Peyer's patch (tissue), 4 donors: ENCODE measurements at regions not wholly inside any gene's neighbourhood (a gene's known extent, or its start where the extent isn't known, plus 50 kb on each side); places are given as distances from the start of the nearest gene placed in this dataset.

ENCODE experiments used
- POLR2A ChIP-seq, 2 donors: fragments of 450-650 bp; IDR thresholded peaks; one replicate each; pipeline ENCODE4 v1.5.1; 2017; ENCODE audit warnings: antibody characterized with exemption in 2 of 2, mild to moderate bottlenecking in 2 of 2, moderate library complexity in 2 of 2
- TF ChIP-seq, protein P1 (sequence below), 6 experiments: fragments of 450-650 bp in 4 of 6; fragments of 200-600 bp in 2 of 6; sonication (generic) in 1 of 6; IDR thresholded peaks; one replicate each; pipeline ENCODE4 v1.5.1; 2017 to 2019; ENCODE audit warnings: antibody characterized with exemption in 6 of 6, mild to moderate bottlenecking in 3 of 6, moderate library complexity in 1 of 6

DNA sequence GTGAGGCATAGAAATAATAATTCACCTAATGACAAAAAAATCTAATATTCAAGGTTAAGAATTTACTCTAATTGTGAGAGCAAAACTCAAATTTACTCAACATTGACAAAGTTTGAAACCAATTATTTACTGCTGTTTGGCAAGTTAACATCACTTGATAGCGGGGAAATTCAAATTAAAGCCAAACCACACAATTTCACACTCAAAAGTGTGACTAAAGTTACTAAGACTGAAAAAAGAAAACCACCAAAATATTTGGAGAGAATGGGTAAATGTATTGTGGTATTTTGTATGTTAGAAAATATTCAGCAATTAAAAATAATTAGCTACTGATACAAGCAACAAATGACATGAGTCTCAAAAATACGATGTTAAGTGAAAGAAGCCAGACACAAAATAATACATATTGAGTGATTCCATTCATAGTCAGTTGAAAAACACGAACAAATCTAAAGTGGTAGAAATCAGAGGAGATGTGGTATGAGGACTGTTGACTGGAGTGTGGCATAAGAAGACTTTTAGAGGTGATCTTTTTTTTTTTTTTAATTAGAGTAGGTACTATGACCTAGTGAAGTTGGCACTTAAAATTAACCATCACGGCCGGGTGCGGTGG is 541.4 kb upstream of the ATXN8OS start:
- TF ChIP-seq, protein P1, sequence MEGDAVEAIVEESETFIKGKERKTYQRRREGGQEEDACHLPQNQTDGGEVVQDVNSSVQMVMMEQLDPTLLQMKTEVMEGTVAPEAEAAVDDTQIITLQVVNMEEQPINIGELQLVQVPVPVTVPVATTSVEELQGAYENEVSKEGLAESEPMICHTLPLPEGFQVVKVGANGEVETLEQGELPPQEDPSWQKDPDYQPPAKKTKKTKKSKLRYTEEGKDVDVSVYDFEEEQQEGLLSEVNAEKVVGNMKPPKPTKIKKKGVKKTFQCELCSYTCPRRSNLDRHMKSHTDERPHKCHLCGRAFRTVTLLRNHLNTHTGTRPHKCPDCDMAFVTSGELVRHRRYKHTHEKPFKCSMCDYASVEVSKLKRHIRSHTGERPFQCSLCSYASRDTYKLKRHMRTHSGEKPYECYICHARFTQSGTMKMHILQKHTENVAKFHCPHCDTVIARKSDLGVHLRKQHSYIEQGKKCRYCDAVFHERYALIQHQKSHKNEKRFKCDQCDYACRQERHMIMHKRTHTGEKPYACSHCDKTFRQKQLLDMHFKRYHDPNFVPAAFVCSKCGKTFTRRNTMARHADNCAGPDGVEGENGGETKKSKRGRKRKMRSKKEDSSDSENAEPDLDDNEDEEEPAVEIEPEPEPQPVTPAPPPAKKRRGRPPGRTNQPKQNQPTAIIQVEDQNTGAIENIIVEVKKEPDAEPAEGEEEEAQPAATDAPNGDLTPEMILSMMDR (IDR thresholded peaks at IDR 0.05), result no peak
- no peak for TF ChIP-seq POLR2A (IDR thresholded peaks at IDR 0.05)
